ENCODE measurements at regions not wholly inside any gene's neighbourhood (a gene's known extent, or its start where the extent isn't known, plus 50 kb on each side); places are given as distances from the start of the nearest gene placed in this dataset.
A peak's percentile ranks its signal among the peaks of the same experiment; 100 is the strongest.
"Not testable (repeated sequence)": the region's sequence is repeated elsewhere in the genome, so short reads cannot be mapped to it uniquely, and the experiment has no call there.

GRCh38 chr7:69244701-69245100 lies 353.6 kb upstream of the AUTS2 start:
- DNase-seq (ENCODE audit: low spot score) = no peak

- DNase-seq (ENCODE audit: low spot score) = no peak
Measured at GRCh38 chr7:69245646-69246045, 352.6 kb upstream of the AUTS2 start.

DNA sequence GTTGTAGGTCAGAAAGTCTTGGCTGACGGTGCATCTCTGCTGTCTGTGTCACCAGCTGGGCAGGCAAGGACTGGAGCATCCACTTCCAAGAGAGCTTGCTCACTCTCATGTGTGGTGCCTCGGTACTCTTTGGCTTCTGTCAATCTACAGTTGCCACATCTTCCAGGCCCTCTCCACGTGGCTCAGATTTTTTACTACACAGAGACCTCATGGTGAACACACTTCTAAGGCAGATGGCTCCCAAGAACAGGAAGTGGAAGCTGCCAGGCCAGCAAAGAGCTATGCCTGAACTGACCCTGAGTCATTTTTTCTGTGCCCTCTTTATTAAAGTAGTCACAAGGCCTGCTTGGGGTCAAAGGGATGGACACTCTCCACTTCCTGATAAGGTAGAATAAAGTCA lies 351.5 kb upstream of the AUTS2 start:
- no peak for DNase-seq (ENCODE audit: low spot score)

DNA sequence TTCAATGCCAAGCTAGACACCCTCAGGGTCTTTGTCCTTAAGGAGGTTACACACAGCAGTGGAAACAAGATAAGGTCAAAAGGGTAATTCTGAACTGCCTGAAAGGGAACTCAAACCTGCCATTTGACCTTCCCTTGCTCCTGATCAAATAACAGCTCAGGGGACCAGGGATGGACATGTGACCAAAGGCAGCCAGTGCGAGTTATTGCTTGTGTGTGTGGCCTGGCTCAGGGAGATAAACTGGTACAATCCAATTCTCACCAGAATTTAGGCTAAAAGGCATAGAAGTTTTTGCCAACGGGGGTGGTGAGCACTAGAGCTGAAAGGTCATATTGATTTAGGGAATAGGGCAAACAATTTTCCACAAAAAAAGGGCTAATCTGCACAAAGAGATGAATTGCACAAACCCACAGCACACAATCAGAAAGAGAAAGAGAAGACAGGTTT lies 349.9 kb upstream of the AUTS2 start:
- DNase-seq (ENCODE audit: low spot score) = not testable (repeated sequence)

- DNase-seq (ENCODE audit: low spot score) = no peak
Measured at GRCh38 chr7:69250958-69251357, 347.3 kb upstream of the AUTS2 start.

DNA sequence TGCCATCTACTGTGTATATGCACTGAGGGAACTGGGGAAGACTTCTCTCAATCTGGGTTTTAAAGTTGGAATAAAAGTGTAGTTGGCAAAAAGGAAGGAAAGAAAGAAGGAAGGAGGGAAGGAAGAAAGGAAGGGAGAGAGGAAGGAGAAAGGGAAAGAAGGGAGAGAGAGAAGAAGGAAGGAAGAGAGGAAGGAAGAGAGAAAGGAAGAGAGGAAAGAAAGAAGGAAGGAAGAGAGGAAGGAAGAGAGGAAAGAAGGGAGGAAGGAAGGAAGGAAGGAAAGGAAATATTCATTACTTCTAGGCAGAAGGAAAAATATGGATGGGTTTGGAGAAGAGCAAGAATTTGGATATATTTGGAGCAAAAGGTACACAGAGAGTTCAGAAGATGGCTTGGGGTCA lies 343.6 kb upstream of the AUTS2 start:
- DNase-seq (ENCODE audit: low spot score) = no peak

GRCh38 chr7:69256634-69257081 lies 341.6 kb upstream of the AUTS2 start:
- no peak for DNase-seq (ENCODE audit: low spot score)

- DNase-seq (ENCODE audit: low spot score) = no peak
Measured at GRCh38 chr7:69257592-69257991, 340.7 kb upstream of the AUTS2 start.

DNA sequence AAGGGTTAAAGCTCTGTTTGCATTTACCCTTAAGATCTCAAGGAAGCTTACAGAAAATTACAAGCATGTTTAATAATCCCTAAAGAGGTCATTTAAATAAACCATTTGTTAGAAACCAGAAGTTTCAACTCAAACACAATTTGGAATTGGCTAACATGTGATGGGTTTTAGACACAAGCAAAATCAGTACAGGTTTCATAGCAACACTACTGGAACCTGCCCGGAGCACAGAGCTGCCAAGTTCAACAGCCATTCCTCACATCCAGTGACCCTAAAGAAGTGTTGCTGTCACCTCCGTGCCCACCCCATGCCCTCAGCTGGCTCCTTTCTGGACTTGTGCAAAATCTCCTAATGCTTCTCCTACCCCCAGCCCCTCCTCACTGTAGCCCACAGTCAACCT lies 338.8 kb upstream of the AUTS2 start:
- no peak for DNase-seq (ENCODE audit: low spot score)

DNA sequence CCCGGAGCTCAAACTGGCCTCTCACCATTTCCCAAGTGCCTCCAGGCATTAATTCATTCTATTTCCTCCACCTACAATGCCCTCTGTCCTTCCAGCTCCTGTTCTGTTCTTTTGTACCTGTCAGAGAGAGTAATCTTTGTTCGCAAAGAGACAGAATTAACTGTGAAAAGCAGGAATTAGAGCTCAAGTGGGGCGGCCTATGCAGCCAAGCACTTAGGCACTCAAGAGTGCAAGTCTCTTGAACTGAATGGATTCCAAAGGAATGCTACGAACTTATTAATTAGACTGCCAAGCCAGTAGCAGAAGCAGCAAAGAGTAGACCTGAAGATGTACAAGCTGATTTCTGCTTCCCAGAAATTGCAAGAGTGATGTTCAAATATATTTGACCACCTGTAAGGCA lies 338.3 kb upstream of the AUTS2 start:
- no peak for DNase-seq (ENCODE audit: low spot score)

- DNase-seq (ENCODE audit: low spot score) = no peak
Measured at GRCh38 chr7:69263550-69263949, 334.7 kb upstream of the AUTS2 start.

- no peak for DNase-seq (ENCODE audit: low spot score)
Measured at GRCh38 chr7:69269806-69270205, 328.5 kb upstream of the AUTS2 start.

DNA sequence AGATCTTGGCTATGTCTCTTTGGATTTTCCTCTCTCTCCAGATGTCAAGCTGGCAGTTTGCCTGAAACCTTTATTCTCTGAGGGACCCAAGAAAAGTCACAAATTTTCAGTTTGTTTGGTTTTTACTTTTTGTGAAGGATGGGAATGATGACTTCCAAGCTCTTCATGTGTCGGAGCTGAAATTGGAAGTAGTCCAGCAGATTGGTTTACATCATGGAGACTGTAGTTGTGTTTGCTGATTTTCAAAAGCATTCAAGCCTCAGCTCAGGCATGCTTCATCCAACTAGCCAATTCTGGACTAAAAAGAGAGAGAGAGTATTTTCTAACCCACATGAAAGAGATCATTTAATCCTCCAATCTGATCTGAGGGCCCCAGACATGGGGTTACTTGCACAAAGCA lies 326.2 kb upstream of the AUTS2 start:
- no peak for DNase-seq (ENCODE audit: low spot score)

GRCh38 chr7:69276011-69276729 lies 322.1 kb upstream of the AUTS2 start:
- DNase-seq (ENCODE audit: low spot score) = no peak

DNA sequence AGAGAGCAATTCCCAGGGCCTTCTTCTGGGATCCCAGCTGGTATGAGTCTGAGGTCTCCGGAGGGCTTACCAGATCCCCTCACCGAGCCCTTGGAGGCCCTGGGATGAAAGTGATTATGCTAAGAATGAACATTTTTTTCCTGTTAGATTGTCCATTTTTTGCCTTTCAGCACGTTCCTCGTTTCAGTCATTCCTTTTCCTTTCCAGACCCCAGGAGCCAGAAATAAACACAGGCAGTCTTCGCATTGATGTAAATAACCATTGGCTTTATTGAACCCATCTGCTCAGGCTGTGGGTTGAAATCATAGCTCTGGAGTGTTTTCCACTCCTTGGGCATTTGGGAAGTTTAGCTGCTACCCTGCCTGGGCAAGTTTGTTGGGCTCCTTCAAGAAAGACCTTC lies 320.9 kb upstream of the AUTS2 start:
- DNase-seq (ENCODE audit: low spot score) = no peak

- DNase-seq (ENCODE audit: low spot score) = no peak
Measured at GRCh38 chr7:69282946-69283345, 315.3 kb upstream of the AUTS2 start.

GRCh38 chr7:69283421-69283820 lies 314.9 kb upstream of the AUTS2 start:
- DNase-seq (ENCODE audit: low spot score) = no peak

DNA sequence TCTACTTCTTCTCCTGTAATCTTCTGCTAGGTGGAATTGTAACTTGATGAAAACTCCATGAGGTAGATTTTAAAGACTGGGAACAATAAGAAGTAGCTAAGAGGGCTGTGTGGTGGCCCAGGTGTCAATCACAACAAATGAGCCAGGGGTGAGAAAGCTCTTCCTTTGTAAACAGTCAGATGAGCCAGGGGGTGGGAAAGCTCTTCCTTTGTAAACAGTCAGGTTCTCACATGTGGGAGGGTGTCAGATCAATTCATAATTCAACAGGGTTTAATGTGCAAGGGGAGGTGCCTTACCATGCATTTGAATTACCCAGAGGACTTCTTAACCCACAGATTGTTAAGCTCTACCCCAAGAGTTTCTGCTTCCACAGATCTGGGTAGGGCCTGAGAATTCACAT lies 312.4 kb upstream of the AUTS2 start:
- DNase-seq (ENCODE audit: low spot score) = no peak

DNA sequence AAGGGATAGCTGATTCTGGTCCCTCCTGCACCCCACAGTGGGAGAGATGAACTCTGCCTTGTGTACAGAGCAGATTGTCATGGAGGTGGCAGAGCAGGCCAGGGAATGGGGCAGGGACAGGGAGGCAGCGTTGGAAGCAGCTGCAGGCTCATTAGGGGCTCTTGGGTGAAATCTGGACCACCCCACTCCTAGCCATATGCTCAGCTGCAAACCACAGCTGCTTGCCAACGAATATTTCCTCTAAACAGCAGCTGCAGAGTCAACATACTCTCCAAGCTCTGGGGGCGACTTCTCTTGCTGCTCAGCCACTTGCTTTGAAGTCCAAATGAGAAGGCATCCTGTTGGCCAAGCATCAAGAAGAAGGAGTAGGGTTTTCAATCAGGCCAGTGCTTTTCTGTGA lies 302.3 kb upstream of the AUTS2 start:
- peak; percentile 25 for DNase-seq (ENCODE audit: low spot score)

DNA sequence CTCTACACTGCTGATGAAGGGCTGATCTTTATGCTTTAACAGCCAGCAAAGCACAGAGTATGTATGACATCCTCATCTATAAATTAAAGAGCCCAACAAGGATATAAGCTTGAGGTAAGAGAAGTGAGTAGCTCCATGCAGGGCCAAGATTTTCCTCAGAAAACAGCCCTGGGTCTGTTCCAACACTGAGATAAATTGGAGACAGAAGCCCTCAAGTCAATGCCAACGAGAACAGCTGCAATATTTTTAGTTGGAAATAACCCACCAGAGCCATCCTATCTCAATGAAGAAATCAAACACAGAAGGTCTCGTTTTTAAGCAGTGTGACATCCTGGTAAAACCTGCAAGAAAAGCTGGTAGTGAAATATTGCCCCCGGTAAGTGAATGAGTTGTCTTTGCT lies 297.0 kb upstream of the AUTS2 start:
- no peak for DNase-seq (ENCODE audit: low spot score)

- DNase-seq (ENCODE audit: low spot score) = no peak
Measured at GRCh38 chr7:69309601-69310000, 288.7 kb upstream of the AUTS2 start.

- no peak for DNase-seq (ENCODE audit: low spot score)
Measured at GRCh38 chr7:69311489-69311888, 286.8 kb upstream of the AUTS2 start.

DNA sequence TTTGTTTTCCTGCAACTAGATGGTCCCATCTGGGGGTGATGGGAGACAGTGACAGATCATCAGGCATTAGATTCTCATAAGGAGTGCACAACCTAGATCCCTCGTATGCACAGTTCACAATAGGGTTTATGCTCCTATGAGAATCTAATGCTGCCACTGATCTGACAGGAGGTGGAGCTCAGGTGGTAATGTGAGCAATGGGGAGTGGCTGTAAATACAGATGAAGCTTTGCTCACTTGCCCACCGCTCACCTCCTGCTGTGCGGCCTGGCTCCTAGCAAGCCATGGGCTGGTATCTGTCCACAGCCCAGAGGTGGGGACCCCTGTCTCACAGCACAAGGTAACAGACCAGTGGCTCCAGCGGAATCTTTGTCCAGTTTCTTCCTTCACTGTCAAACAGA lies 284.4 kb upstream of the AUTS2 start:
- DNase-seq (ENCODE audit: low spot score) = not testable (repeated sequence)

DNA sequence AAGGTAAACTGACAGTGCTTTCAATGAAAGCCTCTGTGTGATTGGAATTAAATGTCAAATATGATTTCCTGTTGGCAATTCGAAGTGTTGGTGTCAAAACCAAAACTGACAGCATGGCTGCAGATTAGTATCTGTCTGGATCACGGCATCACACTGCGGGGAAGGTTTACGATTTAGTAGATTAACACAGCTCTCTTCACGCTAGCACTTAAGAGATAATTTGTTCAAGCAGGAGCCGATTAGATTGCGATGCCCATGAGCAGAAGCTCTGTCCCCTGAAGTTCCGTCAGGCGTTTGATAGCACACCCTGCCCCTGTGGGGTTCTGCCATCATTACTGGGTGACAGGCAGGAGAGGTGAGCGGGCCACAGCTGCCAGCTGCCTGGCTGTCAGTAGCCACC lies 279.5 kb upstream of the AUTS2 start:
- DNase-seq (ENCODE audit: low spot score) = no peak
